ENCODE measurements at regions not wholly inside any gene's neighbourhood (a gene's known extent, or its start where the extent isn't known, plus 50 kb on each side); places are given as distances from the start of the nearest gene placed in this dataset.

- no TSS peak for BruUV-seq (replicated peaks)
These were observed 199.7 kb upstream of the CNTN3 start for GRCh38 chr3:74814181-74814580.

More at GRCh38 chr3:74814181-74814580, 199.7 kb upstream of the CNTN3 start:
- no peak overlapping the region for H3K9ac ChIP-seq (ENCODE audit: low read length)
- H3K9me2 ChIP-seq (ENCODE audit: insufficient read depth), result no peaks in the 10 kb centered on the region
- CTCF ChIA-PET, result no interaction called here
- POLR2A ChIA-PET, result no interaction called here
- no peak overlapping the region for H3K27ac ChIP-seq (ENCODE audit: low read depth, low read length)
- no peaks in the 10 kb centered on the region for H3K79me2 ChIP-seq (ENCODE audit: insufficient read depth, low read length)
- intact Hi-C loops (cut with micrococcal nuclease), result no loop called here
- H2AFZ ChIP-seq (ENCODE audit: low read depth, low read length, poor library complexity, severe bottlenecking), result no peak overlapping the region
- H3K4me1 ChIP-seq (ENCODE audit: control insufficient read depth in 1 of 2, insufficient read depth in 2 of 2, low read length in 2 of 2), result no peaks in the 10 kb centered on the region
- TF ChIP-seq SP1 (IDR thresholded peaks at IDR 0.05; ENCODE audit: low read depth) (no peak), CTCF (IDR thresholded peaks at IDR 0.05 in 2 of 3, conservative IDR thresholded peaks at IDR 0.05 in 1 of 3; ENCODE audit: borderline replicate concordance in 1 of 3, insufficient read depth in 1 of 3, low read depth in 2 of 3, low read length in 2 of 3) (no peak), POLR2AphosphoS5 (IDR thresholded peaks at IDR 0.05; ENCODE audit: low read depth, low read length) (no peak), JUND (IDR thresholded peaks at IDR 0.05) (no peak), ELF1 (IDR thresholded peaks at IDR 0.05; ENCODE audit: borderline replicate concordance, low read depth) (no peak), FOSL1 (IDR thresholded peaks at IDR 0.05; ENCODE audit: low read depth) (no peak), MAX (IDR thresholded peaks at IDR 0.05) (no peak), ATF3 (IDR thresholded peaks at IDR 0.05) (no peak), REST (IDR thresholded peaks at IDR 0.05; ENCODE audit: low read depth) (no peak), CBX3 (IDR thresholded peaks at IDR 0.05; ENCODE audit: low read depth) (no peak), SRF (IDR thresholded peaks at IDR 0.05; ENCODE audit: low read depth) (no peak), EZH2phosphoT487 (IDR thresholded peaks at IDR 0.05; ENCODE audit: borderline replicate concordance) (no peak)
- no peaks in the 10 kb centered on the region for H4K20me1 ChIP-seq (ENCODE audit: insufficient read depth)
- peaks cover 0 to 17% of the 10 kb centered on the region in 2 experiments; a peak in 2 of 4 replicates for H3K9me3 ChIP-seq (ENCODE audit: control insufficient read depth in 1 of 2, insufficient read depth in 1 of 2, low read depth in 1 of 2, low read length in 2 of 2)
- DNase-seq (ENCODE audit: low read depth, low spot score), result no peak
- H3K4me2 ChIP-seq (ENCODE audit: low read length), result no peak overlapping the region
- H3K4me3 ChIP-seq (replicated peaks in 1 of 2; ENCODE audit: low read depth in 1 of 2, low read length in 2 of 2), result no peak overlapping the region
- RAD21 ChIA-PET (ENCODE audit: low non-redundant PET in 1 of 2, low total read pairs in 2 of 2, uncharacterized antibody in 2 of 2, unreplicated experiment in 2 of 2), result no interaction called here
- H3K27me3 ChIP-seq (ENCODE audit: insufficient read depth, low read length), result no peaks in the 10 kb centered on the region
- no peaks in the 10 kb centered on the region for H3K36me3 ChIP-seq (ENCODE audit: control insufficient read depth in 1 of 2, insufficient read depth in 2 of 2, low read length in 2 of 2)
- no peak for ATAC-seq

Data from HCT116 (cell line).